NB4 (cell line): ENCODE measurements at regions not wholly inside any gene's neighbourhood (a gene's known extent, or its start where the extent isn't known, plus 50 kb on each side); places are given as distances from the start of the nearest gene placed in this dataset.

Experiments
- POLR2A ChIP-seq: IDR thresholded peaks from 2 replicates; pipeline ENCODE4 v1.6.1; 2011; ENCODE audit warnings: mild to moderate bottlenecking; ENCODE audit not compliant: insufficient read length; ENCODE audit errors: extremely low read depth
- TF ChIP-seq, protein P1 (sequence below): IDR thresholded peaks from one replicate; pipeline ENCODE4 v1.5.1; 2012; ENCODE audit warnings: low read depth, low read length

- TF ChIP-seq, protein P1, sequence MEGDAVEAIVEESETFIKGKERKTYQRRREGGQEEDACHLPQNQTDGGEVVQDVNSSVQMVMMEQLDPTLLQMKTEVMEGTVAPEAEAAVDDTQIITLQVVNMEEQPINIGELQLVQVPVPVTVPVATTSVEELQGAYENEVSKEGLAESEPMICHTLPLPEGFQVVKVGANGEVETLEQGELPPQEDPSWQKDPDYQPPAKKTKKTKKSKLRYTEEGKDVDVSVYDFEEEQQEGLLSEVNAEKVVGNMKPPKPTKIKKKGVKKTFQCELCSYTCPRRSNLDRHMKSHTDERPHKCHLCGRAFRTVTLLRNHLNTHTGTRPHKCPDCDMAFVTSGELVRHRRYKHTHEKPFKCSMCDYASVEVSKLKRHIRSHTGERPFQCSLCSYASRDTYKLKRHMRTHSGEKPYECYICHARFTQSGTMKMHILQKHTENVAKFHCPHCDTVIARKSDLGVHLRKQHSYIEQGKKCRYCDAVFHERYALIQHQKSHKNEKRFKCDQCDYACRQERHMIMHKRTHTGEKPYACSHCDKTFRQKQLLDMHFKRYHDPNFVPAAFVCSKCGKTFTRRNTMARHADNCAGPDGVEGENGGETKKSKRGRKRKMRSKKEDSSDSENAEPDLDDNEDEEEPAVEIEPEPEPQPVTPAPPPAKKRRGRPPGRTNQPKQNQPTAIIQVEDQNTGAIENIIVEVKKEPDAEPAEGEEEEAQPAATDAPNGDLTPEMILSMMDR = no peak
- no peak for TF ChIP-seq POLR2A
Observed at GRCh38 chr7:156180451-156181229, 368.4 kb upstream of the SHH start.
